ENCODE measurements at regions not wholly inside any gene's neighbourhood (a gene's known extent, or its start where the extent isn't known, plus 50 kb on each side); places are given as distances from the start of the nearest gene placed in this dataset.

- peak overlapping the region; percentile 92 for H3K4me2 ChIP-seq (ENCODE audit: extremely low read depth, insufficient read depth, low read length)
- no peak for TF ChIP-seq EZH2 (IDR thresholded peaks at IDR 0.05; ENCODE audit: low read length, missing control alignments)
- H3K9ac ChIP-seq (ENCODE audit: insufficient read depth, low read length) = no peak overlapping the region
- H3K4me1 ChIP-seq (ENCODE audit: control insufficient read depth, extremely low read depth, insufficient read depth, low read length) = peaks cover 10% of the 10 kb centered on the region
- H3K9me3 ChIP-seq (ENCODE audit: control insufficient read depth, insufficient read depth, low read depth, low read length) = no peaks in the 10 kb centered on the region
- H3K36me3 ChIP-seq (ENCODE audit: control insufficient read depth, insufficient read depth, low read length) = no peaks in the 10 kb centered on the region
- peak; percentile 27 to 34 for DNase-seq (ENCODE audit: low read depth in 2 of 2)
- H2AFZ ChIP-seq (ENCODE audit: low read length) = no peak overlapping the region
- H3K4me3 ChIP-seq (replicated peaks in 1 of 4; ENCODE audit: control extremely low read depth in 1 of 4, insufficient read depth in 1 of 4, low read depth in 3 of 4, low read length in 4 of 4) = peak overlapping the region in 3 of 4 experiments; percentile 3 to 51 (median 33)
- no peaks in the 10 kb centered on the region for H3K79me2 ChIP-seq (ENCODE audit: control insufficient read depth, insufficient read depth, low read length)
- H3K27me3 ChIP-seq (ENCODE audit: control insufficient read depth, insufficient read depth, low read length) = no peaks in the 10 kb centered on the region
- no peak overlapping the region for H3K27ac ChIP-seq (ENCODE audit: insufficient read depth, low read length)
- no peaks in the 10 kb centered on the region for H4K20me1 ChIP-seq (ENCODE audit: control insufficient read depth, extremely low read depth, insufficient read depth, low read length)
Measured at GRCh38 chr18:76621226-76621625, 126.2 kb upstream of the ZNF516 start.

GRCh38 chr18:76620321-76621170 lies 125.5 kb upstream of the ZNF516 start:
- Histone ChIP-seq H3K27me3 (ENCODE audit: control insufficient read depth, insufficient read depth, low read length) (no peaks in the 10 kb centered on the region), H3K4me1 (ENCODE audit: control insufficient read depth, extremely low read depth, insufficient read depth, low read length) (peaks cover 10% of the 10 kb centered on the region), H3K4me3 (replicated peaks in 1 of 4; ENCODE audit: control extremely low read depth in 1 of 4, insufficient read depth in 1 of 4, low read depth in 3 of 4, low read length in 4 of 4) (peak overlapping the region; percentile 23 to 51 (median 42)), H3K27ac (ENCODE audit: insufficient read depth, low read length) (peak overlapping the region; percentile 52), H2AFZ (ENCODE audit: low read length) (peak overlapping the region; percentile 93), H3K4me2 (ENCODE audit: extremely low read depth, insufficient read depth, low read length) (peak overlapping the region; percentile 92), H3K9ac (ENCODE audit: insufficient read depth, low read length) (no peak overlapping the region), H3K79me2 (ENCODE audit: control insufficient read depth, insufficient read depth, low read length) (no peaks in the 10 kb centered on the region), H4K20me1 (ENCODE audit: control insufficient read depth, extremely low read depth, insufficient read depth, low read length) (no peaks in the 10 kb centered on the region), H3K36me3 (ENCODE audit: control insufficient read depth, insufficient read depth, low read length) (no peaks in the 10 kb centered on the region), H3K9me3 (ENCODE audit: control insufficient read depth, insufficient read depth, low read depth, low read length) (no peaks in the 10 kb centered on the region)
- no peak for TF ChIP-seq EZH2 (IDR thresholded peaks at IDR 0.05; ENCODE audit: low read length, missing control alignments)
- peak; percentile 66 to 71 for TF ChIP-seq CTCF (conservative IDR thresholded peaks at IDR 0.05 in 1 of 2, IDR thresholded peaks at IDR 0.05 in 1 of 2; ENCODE audit: low read depth in 1 of 2, low read length in 2 of 2)
- DNase-seq (ENCODE audit: low read depth in 2 of 2) = peak; percentile 77 to 82

- Histone ChIP-seq H3K36me3 (ENCODE audit: control insufficient read depth, insufficient read depth, low read length) (no peaks in the 10 kb centered on the region), H3K79me2 (ENCODE audit: control insufficient read depth, insufficient read depth, low read length) (no peaks in the 10 kb centered on the region), H3K27me3 (ENCODE audit: control insufficient read depth, insufficient read depth, low read length) (no peaks in the 10 kb centered on the region), H3K27ac (ENCODE audit: insufficient read depth, low read length) (peak overlapping the region; percentile 6), H2AFZ (ENCODE audit: low read length) (peak overlapping the region; percentile 69), H3K9ac (ENCODE audit: insufficient read depth, low read length) (peak overlapping the region; percentile 47), H3K9me3 (ENCODE audit: control insufficient read depth, insufficient read depth, low read depth, low read length) (no peaks in the 10 kb centered on the region), H3K4me3 (replicated peaks in 1 of 4; ENCODE audit: control extremely low read depth in 1 of 4, insufficient read depth in 1 of 4, low read depth in 3 of 4, low read length in 4 of 4) (peak overlapping the region in 2 of 4 experiments; percentile 3 to 51), H3K4me1 (ENCODE audit: control insufficient read depth, extremely low read depth, insufficient read depth, low read length) (peaks cover 10% of the 10 kb centered on the region), H4K20me1 (ENCODE audit: control insufficient read depth, extremely low read depth, insufficient read depth, low read length) (no peaks in the 10 kb centered on the region), H3K4me2 (ENCODE audit: extremely low read depth, insufficient read depth, low read length) (peak overlapping the region; percentile 65)
- peak; percentile 67 to 76 for DNase-seq (ENCODE audit: low read depth in 2 of 2)
- no peak for TF ChIP-seq EZH2 (IDR thresholded peaks at IDR 0.05; ENCODE audit: low read length, missing control alignments)
- no peak for TF ChIP-seq CTCF (conservative IDR thresholded peaks at IDR 0.05 in 1 of 2, IDR thresholded peaks at IDR 0.05 in 1 of 2; ENCODE audit: low read depth in 1 of 2, low read length in 2 of 2)
Measured at GRCh38 chr18:76619621-76620315, 124.7 kb upstream of the ZNF516 start.

All from fibroblast of lung (primary cell).